HFF-Myc (cell line): ENCODE measurements at regions not wholly inside any gene's neighbourhood (a gene's known extent, or its start where the extent isn't known, plus 50 kb on each side); places are given as distances from the start of the nearest gene placed in this dataset.

Source experiments
- DNase-seq: peaks from one replicate; pipeline ENCODE4 v3.0.0-alpha.2; 2011; ENCODE audit warnings: low read depth; ENCODE audit errors: extremely low read depth
- H3K4me3 ChIP-seq: replicated peaks from 2 replicates; pipeline ENCODE4 v1.5.1; 2011; ENCODE audit warnings: low read depth, mild to moderate bottlenecking, control low read depth, low read length
- TF ChIP-seq, protein P1 (sequence below): IDR thresholded peaks from 2 replicates; pipeline ENCODE4 v1.5.1; 2012; ENCODE audit warnings: mild to moderate bottlenecking, low read depth, low read length, control low read depth; ENCODE audit errors: missing control alignments

DNA sequence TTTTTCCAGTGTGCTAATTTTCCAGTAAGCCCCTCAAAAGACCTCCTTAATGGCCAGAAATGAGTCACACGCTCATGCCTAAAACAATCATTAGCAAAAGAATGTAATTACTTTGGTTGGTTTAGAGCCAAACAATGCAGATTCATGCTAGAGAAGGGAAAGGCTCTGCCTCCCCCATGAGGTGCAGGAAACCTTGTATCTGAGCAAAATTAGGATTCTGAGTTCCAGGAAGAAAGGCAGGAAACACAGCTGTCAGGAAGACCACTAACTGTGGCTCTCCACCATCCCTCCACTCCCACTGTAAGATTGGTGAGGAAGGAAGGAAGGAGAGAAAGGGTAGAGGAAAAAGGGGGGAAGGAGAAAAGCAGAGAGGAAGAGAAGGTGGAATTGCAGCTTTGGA lies 104.9 kb upstream of the DHX15 start:
- H3K4me3 ChIP-seq = no peak overlapping the region
- TF ChIP-seq, protein P1, sequence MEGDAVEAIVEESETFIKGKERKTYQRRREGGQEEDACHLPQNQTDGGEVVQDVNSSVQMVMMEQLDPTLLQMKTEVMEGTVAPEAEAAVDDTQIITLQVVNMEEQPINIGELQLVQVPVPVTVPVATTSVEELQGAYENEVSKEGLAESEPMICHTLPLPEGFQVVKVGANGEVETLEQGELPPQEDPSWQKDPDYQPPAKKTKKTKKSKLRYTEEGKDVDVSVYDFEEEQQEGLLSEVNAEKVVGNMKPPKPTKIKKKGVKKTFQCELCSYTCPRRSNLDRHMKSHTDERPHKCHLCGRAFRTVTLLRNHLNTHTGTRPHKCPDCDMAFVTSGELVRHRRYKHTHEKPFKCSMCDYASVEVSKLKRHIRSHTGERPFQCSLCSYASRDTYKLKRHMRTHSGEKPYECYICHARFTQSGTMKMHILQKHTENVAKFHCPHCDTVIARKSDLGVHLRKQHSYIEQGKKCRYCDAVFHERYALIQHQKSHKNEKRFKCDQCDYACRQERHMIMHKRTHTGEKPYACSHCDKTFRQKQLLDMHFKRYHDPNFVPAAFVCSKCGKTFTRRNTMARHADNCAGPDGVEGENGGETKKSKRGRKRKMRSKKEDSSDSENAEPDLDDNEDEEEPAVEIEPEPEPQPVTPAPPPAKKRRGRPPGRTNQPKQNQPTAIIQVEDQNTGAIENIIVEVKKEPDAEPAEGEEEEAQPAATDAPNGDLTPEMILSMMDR = no peak
- no peak for DNase-seq

DNA sequence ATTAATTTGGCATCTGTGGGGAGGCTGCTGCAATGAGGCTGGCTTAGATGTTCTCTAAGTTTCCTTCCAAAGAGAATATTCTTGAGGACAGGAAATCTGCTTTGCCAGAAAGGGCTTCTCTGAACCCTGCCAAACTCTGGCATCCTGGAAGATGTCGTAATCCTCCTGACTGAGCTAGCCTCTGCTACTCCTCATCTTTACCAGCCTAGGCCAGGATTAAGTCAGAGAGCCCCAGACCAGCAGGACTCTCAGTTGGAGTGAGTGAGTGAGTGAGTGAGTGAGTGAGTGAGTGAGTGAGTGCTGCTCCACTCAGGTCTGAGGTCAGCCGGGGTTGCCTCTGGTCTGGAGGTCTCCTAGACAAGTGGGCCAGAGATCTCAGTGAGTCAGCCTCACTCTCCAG lies 104.9 kb upstream of the SOD3 start:
- DNase-seq = no peak
- TF ChIP-seq, protein P1 = no peak
- H3K4me3 ChIP-seq = no peak overlapping the region

DNA sequence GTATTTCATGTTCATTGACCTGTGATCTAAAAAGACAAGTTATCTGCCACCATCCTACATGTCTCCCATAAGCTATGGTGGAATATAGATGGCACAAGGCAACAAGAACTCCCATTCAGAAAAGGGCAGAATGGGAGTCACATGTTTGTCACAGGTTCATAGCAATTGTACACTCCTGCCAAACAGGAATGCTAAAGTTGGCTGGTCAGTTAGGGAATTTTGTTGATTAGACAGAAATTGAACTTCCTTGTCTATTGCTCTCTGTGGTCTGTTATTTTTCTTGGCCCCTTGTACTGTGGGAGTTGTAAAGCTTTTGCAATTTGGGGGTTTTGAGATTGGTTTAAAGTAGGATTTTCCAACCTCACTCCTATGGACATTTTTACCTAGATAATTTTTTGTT lies 101.7 kb upstream of the SOD3 start:
- TF ChIP-seq, protein P1 = no peak
- H3K4me3 ChIP-seq = no peak overlapping the region
- DNase-seq = no peak

DNA sequence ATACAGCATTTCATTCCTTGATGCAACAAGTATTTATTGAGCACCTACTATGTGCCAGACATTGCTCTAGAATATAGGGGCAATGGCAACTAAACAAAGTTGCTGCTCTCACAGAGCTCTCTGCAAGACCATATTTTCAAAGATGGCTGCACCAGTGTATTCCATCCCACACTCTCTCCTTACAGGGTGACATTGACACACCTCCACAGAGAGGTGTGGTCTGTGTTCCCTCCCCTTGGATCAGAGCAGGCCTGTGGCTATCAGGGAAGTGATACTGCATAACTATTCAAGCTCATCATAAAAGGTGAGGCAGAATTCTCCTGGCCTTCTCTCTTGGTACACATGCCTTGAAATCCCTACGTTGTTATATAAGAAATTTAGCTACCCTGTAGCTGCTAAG lies 95.3 kb upstream of the SOD3 start:
- no peak for DNase-seq
- H3K4me3 ChIP-seq = no peak overlapping the region
- TF ChIP-seq, protein P1 = no peak

DNA sequence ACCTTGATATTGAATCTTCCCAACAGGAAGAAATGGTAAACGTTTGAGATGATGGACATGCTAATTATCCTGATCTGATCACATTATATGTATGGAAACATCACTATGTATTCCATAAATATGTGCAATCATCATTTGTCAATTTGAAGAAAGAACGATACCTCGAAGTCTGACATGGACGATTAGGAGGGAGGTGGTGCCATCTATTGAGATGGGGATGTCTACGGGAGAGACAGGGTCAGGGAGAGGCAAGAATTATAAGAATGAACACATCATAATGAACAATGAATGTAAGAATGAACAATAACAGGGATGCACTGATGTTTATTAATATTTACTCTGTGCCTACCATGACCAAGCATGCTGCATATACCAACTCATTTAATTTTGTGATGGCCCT lies 93.7 kb upstream of the SOD3 start:
- H3K4me3 ChIP-seq = no peak overlapping the region
- no peak for DNase-seq
- TF ChIP-seq, protein P1 = no peak

DNA sequence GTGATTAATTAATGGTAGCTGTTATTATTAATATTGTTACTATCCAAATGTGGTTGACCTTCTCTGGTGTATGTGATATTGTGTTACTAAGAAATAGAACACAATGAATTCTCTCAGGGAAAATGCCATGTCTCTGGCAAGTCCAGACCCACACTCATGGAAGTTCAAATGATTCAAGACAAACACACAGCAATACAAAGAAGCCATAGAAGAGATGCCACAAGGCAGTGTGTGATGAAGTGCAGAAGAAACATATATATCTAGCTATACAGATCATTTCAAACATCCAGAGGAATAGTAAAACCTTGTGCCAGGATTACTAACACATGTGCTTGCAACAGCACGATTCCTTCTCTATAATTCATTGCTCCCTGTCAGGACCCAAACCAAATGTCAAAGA lies 93.1 kb upstream of the SOD3 start:
- no peak for DNase-seq
- no peak overlapping the region for H3K4me3 ChIP-seq
- TF ChIP-seq, protein P1 = no peak

DNA sequence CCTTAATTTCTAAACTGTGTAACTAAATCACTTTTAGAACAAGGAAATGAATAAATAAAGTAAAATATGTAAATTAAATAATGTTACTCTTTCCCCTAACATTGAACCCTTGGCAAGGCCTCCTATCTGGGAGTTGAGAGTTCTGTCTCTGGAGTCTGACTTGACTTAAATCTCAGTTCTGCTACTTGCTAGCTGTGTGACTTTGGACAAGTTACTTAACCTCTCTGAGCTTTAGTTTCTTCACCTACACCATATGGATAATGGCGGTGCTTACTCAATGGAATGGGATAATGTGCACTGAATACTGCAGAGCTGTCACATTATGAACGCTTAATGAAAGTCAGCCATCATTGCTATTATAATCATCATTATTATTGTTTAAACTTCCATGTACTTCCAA lies 92.1 kb upstream of the SOD3 start:
- no peak for DNase-seq
- no peak overlapping the region for H3K4me3 ChIP-seq
- TF ChIP-seq, protein P1 = no peak
